Islet of Langerhans (tissue), 1 donor: ENCODE measurements at regions not wholly inside any gene's neighbourhood (a gene's known extent, or its start where the extent isn't known, plus 50 kb on each side); places are given as distances from the start of the nearest gene placed in this dataset.
"Not testable (repeated sequence)": the region's sequence is repeated elsewhere in the genome, so short reads cannot be mapped to it uniquely, and the experiment has no call there.

Experiments
- FAIRE-seq: peaks from one replicate; lab custom pipeline; 2011; peaks lifted over from hg19 to GRCh38; lab: Jason Lieb, UNC

DNA sequence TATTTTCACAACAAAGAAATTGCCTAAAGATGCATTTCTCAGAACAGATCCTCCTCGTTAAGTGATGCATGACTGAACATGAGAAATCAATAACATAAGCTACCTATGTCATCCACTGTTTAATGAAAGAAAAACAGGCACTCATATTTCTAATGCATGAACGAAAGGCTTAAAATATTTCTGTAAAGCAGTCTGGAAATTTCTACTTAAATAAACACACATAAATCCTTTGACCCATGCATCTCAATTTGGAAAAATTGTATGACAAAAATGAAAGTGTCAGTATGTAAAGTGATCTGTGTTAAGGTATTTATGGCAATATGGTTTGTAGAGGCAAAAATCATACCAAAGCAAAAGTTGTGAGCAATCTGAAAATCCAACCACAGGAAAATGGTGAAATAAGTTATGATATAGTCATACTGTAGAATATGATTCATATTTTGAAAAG is 399.2 kb upstream of the GRAMD2B start:
- no peak for FAIRE-seq

DNA sequence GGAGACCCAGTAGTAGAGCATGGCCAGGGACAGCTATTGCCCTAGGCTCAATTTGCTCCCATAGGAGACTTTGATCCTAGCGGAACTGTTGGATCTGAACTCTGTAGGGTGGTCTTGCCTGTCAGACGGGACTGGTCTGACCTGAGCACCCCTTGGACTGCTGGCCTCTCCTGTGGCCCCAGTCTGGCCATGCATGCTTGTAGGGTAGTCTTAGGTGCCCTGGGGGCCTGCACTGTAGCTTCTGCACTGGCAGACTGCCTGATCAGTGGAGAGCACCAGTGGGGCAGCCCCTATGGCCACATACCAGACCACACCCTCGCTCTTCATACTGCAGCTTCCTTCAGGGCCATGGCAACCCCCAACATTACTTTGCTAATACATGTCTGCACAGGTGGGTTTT is 396.1 kb upstream of the GRAMD2B start:
- no peak for FAIRE-seq

DNA sequence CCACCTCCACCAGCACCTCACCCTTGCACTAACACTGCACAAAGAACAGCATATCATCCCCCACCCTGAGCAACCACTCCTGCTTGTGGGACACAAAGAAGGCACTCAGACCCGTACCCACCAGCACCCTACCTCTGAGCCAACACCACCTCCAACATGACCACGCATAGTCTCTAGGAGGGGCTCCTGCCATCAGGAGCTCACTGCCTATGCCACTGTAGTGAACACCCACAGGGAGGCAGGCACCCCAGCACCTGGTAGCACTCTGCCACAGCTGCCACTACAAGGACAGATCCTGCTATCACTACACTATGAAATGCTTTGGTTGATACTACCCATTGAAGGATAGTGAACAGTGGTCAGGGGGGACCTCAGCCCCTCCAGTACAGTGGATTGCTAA is 395.6 kb upstream of the GRAMD2B start:
- FAIRE-seq: no peak

DNA sequence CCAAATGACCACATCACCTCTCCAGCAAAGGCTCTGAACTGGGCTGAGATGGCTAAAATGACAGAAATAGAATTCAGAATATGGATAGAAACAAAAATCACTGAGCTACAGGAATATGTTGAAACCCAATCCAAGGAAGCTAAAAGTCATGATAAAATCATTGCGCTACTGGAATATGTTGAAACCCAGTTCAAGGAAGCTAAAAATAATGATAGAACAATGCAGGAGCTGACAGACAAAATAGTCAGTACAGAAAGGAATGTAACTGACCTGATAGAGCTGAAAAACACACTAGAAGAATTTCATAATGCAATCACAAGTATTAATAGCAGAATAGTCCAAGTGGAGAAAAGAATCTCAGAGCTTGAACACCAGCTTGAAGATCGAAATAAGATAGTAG is 394.9 kb upstream of the GRAMD2B start:
- no peak for FAIRE-seq

- FAIRE-seq: not testable (repeated sequence)
These were observed 393.9 kb upstream of the GRAMD2B start for GRCh38 chr5:126029282-126029681.

DNA sequence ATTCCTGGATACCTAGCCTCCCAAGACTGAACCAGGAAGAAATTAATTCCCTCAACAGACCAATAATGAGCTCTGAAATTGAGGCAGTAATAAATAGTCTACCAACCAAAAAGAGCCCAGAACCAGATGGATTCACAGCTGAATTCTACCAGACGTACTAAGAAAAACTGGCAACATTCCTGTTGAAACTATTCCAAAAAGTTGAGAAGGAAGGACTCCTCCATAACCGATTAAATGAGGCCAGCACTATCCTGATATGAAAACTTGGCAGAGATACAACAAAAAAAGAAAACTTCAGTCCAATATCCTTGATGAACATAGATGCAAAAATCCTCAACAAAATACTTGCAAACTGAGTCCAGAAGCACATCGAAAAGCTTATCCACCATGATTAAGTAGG is 392.5 kb upstream of the GRAMD2B start:
- no peak for FAIRE-seq

DNA sequence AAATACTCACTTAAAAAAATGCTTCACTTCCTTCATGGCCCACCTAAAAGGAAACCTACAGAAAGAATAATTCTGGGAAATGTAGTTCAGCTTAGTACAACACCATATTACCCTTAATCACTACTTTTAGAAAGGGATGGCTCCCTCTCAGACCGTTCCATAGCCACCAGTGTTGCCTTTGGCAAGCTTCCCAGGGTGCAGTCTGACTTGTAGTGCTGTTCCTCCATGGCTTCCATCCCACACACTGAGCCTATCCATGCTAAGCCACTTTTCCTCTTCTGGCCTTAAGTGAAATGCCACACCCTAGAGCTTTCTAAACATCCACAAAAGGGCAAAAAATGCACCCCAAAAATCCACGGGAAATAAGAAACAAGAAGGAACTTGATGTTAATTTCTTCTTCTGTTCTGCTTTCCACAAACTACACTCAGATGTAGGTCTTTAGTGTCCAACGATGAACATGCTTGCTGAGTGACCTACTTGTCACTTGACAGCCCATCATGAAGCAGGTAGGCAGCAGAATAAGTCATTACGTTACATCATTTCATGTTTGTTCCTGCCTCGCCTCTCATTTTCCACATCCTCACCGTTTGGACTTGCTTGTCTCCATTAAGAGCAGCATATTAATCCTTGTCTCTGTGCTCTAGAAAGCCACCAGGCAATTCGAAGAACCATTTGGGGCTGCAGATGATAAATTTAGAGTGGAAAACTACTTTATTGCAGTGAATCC is 391.1 kb upstream of the GRAMD2B start:
- no peak for FAIRE-seq

DNA sequence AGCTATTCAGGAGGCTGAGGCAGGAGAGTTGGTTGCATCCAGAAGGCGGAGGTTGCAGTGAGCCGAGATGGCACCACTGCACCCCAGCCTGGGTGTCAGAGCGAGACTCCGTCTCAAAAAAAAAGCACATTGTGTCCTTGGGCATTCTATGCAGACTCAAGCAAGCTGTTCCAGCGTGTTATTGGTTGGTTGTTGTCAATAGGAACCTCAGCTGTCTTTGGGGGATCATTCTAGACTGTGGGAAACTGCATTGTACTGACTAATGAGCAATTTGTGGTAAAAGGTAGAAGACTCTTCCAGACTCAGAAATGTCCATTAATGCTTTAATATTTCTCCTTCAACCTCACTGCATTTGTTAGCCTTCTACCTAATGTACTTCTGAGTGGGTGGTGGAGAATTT is 379.5 kb upstream of the GRAMD2B start:
- FAIRE-seq: no peak

GRCh38 chr5:126044111-126044668 is 379.0 kb upstream of the GRAMD2B start:
- FAIRE-seq: peak; percentile 100

DNA sequence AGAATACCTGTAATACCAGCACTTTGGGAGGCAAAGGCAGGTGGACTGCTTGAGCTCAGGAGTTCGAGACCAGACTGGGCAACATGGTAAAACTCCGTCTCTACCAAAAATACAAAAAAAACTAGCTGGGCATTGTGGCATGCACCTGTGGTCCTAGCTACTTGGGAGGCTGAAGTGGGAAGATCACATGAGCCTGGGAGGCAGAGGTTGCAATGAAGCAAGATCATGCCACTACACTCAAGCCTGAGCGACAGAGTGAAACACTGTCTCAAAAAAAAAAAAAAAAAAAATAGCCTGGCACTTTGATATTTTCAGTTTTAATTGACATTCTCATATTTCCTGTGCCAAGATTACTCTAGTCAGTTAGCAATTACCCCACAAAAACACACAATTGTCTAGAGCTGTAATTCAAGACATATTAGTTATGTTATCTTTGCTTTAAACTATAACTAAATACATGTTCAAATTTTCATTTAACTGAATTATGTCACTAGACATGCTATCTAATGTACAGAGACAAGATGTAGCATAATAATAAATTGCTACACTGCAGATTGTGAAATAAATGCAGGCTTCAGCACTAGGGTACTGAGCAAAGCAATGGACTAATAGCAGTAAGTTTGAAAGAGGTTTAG is 378.2 kb upstream of the GRAMD2B start:
- peak; percentile 93 for FAIRE-seq

DNA sequence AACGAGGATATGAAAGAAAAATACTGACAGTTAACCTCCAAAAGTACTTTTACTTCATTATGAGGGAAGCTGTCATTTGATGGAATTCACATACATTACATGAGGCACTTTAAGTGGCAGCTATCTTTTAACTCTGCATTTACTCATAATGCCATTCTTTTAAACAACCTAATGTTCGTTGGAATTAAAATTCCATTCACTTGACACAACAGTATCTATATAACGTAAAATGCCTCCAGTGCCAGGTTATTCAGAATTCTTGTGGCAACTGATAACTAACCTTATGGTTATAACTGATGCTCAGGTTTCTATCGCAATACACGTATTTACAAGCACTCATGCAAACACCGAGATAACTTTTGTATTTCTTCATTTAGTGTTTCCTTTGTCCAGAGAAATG is 376.9 kb upstream of the GRAMD2B start:
- no peak for FAIRE-seq

GRCh38 chr5:126046846-126047571 is 376.2 kb upstream of the GRAMD2B start:
- FAIRE-seq: no peak

- no peak for FAIRE-seq
These were observed 371.1 kb upstream of the GRAMD2B start for GRCh38 chr5:126052120-126052519.

DNA sequence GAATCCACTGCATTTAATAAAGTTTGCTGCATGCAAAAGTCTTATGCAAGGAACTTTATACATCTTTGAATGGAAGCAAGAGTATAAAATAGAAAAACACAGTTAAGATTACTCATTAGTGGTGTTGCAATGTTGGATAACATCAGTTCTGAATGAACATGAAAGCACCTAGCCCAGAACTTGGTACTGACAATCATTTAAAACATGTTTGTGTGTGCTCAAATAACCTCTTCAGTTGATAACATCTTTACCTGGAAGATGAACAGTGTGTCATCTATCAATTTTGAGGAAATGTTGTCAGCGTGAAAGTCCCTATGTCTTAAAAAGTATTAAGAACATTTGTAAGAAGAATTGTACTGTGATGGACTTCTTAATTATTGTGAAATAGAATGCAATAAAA is 370.4 kb upstream of the GRAMD2B start:
- no peak for FAIRE-seq

DNA sequence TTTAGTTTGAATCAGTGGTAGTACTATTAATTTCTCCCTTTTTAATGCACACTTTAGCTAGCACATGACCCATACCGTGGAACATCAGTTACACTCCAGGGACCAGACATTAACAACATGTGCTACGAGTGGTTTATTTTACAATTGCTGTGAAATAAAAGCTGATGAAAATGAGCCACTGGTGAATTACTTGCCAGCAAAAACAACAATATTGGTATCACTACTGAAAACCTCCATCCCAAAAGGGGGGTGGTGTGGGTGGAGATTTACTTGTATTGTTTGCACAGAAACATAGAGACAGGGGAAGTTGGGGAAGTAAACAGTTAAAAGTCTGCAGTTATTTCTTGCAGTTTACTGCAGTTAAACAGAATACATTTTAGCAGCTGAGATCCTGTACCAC is 369.6 kb upstream of the GRAMD2B start:
- no peak for FAIRE-seq

GRCh38 chr5:126054577-126055347 is 368.4 kb upstream of the GRAMD2B start:
- FAIRE-seq: peak; percentile 96

DNA sequence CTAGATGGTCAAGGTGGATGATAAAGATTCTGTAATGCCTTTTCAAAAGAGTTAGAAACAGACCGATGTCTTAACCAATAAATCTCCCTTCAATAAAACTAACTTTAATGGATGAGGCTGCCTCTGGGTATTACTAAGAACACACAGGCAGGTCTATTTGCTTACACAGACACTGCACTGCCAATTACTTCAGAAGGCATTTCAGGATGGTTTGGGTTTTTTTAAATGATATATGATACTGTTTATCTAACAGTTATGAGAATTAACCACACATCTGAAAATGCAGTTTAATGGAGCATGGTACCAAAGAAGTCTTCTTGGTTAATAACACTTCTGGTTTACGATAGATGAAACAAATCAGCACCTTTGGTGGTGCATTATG is 367.9 kb upstream of the GRAMD2B start:
- peak; percentile 56 for FAIRE-seq

- no peak for FAIRE-seq
These were observed 366.9 kb upstream of the GRAMD2B start for GRCh38 chr5:126056352-126056751.

GRCh38 chr5:126056851-126057622 is 366.2 kb upstream of the GRAMD2B start:
- no peak for FAIRE-seq

- FAIRE-seq: not testable (repeated sequence)
These were observed 364.8 kb upstream of the GRAMD2B start for GRCh38 chr5:126058392-126058791.

- no peak for FAIRE-seq
These were observed 360.6 kb upstream of the GRAMD2B start for GRCh38 chr5:126062398-126063221.
